MM.1S (cell line): ENCODE measurements at regions not wholly inside any gene's neighbourhood (a gene's known extent, or its start where the extent isn't known, plus 50 kb on each side); places are given as distances from the start of the nearest gene placed in this dataset.

Experiments
- DNase-seq: peaks from one replicate; pipeline ENCODE4 v3.0.0-alpha.2; 2015
- H2AFZ ChIP-seq: fragments of 300-600 bp; sonication (generic); 2 replicates; pipeline ENCODE4 v1.6.0; 2016; ENCODE audit warnings: antibody characterized with exemption, low read length
- H3F3A ChIP-seq: fragments of 300-600 bp; sonication (generic); 2 replicates; pipeline ENCODE4 v1.6.1; 2016; ENCODE audit warnings: mild to moderate bottlenecking, antibody characterized with exemption, low read length, moderate library complexity, mixed read lengths; ENCODE audit not compliant: insufficient read depth
- H3K27ac ChIP-seq: fragments of 300-600 bp; sonication (generic); 2 replicates; pipeline ENCODE4 v1.5.1; 2016; ENCODE audit warnings: mild to moderate bottlenecking, low read length
- H3K27me3 ChIP-seq: fragments of 300-600 bp; sonication (generic); replicated peaks from 2 replicates; pipeline ENCODE4 v1.6.0; 2016; ENCODE audit warnings: low read length; ENCODE audit not compliant: insufficient read depth
- H3K36me3 ChIP-seq: fragments of 300-600 bp; sonication (generic); replicated peaks from 2 replicates; pipeline ENCODE4 v1.6.1; 2016; ENCODE audit warnings: mild to moderate bottlenecking, low read length, mixed read lengths; ENCODE audit not compliant: insufficient read depth
- H3K4me1 ChIP-seq: fragments of 300-600 bp; sonication (generic); 2 replicates; pipeline ENCODE4 v1.6.1; 2016; ENCODE audit warnings: low read length, mixed read lengths
- H3K4me2 ChIP-seq: fragments of 300-600 bp; sonication (generic); 2 replicates; pipeline ENCODE4 v1.6.0; 2016; ENCODE audit warnings: low read depth, low read length
- H3K4me3 ChIP-seq: fragments of 300-600 bp; sonication (generic); 2 replicates; pipeline ENCODE4 v1.5.1; 2016; ENCODE audit warnings: low read length, mixed read lengths
- H3K79me2 ChIP-seq: fragments of 300-600 bp; sonication (generic); 2 replicates; pipeline ENCODE4 v1.6.1; 2016; ENCODE audit warnings: mixed run types, low read length, mixed read lengths
- H3K9ac ChIP-seq: fragments of 300-600 bp; sonication (generic); 2 replicates; pipeline ENCODE4 v1.6.1; 2016; ENCODE audit warnings: low read length, mixed read lengths
- H3K9me2 ChIP-seq: fragments of 300-600 bp; sonication (generic); replicated peaks from 2 replicates; pipeline ENCODE4 v1.6.1; 2016; ENCODE audit warnings: mild to moderate bottlenecking, low read length, mixed read lengths; ENCODE audit not compliant: insufficient read depth
- H3K9me3 ChIP-seq: fragments of 300-600 bp; sonication (generic); replicated peaks from 2 replicates; pipeline ENCODE4 v1.6.1; 2016; ENCODE audit warnings: mild to moderate bottlenecking, low read length, mixed read lengths; ENCODE audit not compliant: insufficient read depth
- H4K20me1 ChIP-seq: fragments of 300-600 bp; sonication (generic); 2 replicates; pipeline ENCODE4 v1.6.1; 2016; ENCODE audit warnings: mild to moderate bottlenecking, low read length, moderate library complexity, mixed read lengths; ENCODE audit not compliant: insufficient read depth
- EZH2 ChIP-seq: fragments of 300-600 bp; sonication (generic); optimal IDR thresholded peaks from 2 replicates; pipeline ENCODE3; 2017; ENCODE audit warnings: low read depth, mild to moderate bottlenecking, antibody characterized with exemption, low read length, mixed read lengths
- EZH2phosphoT487 ChIP-seq: fragments of 300-600 bp; sonication (generic); IDR thresholded peaks from 2 replicates; pipeline ENCODE4 v1.6.1; 2018; ENCODE audit warnings: antibody characterized with exemption, low read length
- TF ChIP-seq, protein P1 (sequence below): fragments of 300-600 bp; sonication (generic); IDR thresholded peaks from 2 replicates; pipeline ENCODE4 v1.5.1; 2016; ENCODE audit warnings: antibody characterized with exemption, low read length, mixed read lengths

DNA sequence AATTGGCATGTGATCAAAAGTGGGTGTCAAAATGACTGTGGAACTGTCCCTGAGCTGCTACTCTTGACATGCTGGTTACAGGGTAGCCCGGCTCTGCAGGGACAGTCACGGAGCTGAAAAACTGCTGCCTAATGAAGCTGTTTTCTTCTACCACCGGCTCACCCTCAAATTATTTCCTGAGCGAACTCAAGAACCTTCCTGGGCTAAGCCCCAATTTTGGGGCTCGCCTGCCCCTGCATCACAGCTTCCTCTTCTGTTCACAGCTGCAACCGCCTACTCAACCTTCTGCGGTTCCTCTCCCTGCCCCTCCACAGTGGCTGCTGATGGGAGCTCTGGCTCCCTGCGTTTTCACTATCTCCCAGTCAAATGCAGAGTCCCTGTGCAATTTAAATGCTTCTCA is 110.8 kb upstream of the MLN start:
- no peaks in the 10 kb centered on the region for H3F3A ChIP-seq
- no peak for DNase-seq
- no peaks in the 10 kb centered on the region for H3K9me3 ChIP-seq
- no peaks in the 10 kb centered on the region for H3K9me2 ChIP-seq
- H4K20me1 ChIP-seq, result no peaks in the 10 kb centered on the region
- H3K27ac ChIP-seq, result no peak overlapping the region
- no peak overlapping the region for H3K4me3 ChIP-seq
- H3K4me2 ChIP-seq, result no peak overlapping the region
- H2AFZ ChIP-seq, result no peak overlapping the region
- H3K27me3 ChIP-seq, result peaks cover 34% of the 10 kb centered on the region; the same call in 1 of the 2 replicates
- no peak overlapping the region for H3K9ac ChIP-seq
- TF ChIP-seq EZH2 (no peak), EZH2phosphoT487 (no peak)
- TF ChIP-seq, protein P1, sequence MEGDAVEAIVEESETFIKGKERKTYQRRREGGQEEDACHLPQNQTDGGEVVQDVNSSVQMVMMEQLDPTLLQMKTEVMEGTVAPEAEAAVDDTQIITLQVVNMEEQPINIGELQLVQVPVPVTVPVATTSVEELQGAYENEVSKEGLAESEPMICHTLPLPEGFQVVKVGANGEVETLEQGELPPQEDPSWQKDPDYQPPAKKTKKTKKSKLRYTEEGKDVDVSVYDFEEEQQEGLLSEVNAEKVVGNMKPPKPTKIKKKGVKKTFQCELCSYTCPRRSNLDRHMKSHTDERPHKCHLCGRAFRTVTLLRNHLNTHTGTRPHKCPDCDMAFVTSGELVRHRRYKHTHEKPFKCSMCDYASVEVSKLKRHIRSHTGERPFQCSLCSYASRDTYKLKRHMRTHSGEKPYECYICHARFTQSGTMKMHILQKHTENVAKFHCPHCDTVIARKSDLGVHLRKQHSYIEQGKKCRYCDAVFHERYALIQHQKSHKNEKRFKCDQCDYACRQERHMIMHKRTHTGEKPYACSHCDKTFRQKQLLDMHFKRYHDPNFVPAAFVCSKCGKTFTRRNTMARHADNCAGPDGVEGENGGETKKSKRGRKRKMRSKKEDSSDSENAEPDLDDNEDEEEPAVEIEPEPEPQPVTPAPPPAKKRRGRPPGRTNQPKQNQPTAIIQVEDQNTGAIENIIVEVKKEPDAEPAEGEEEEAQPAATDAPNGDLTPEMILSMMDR, result no peak
- no peaks in the 10 kb centered on the region for H3K4me1 ChIP-seq
- no peaks in the 10 kb centered on the region for H3K36me3 ChIP-seq
- no peaks in the 10 kb centered on the region for H3K79me2 ChIP-seq

DNA sequence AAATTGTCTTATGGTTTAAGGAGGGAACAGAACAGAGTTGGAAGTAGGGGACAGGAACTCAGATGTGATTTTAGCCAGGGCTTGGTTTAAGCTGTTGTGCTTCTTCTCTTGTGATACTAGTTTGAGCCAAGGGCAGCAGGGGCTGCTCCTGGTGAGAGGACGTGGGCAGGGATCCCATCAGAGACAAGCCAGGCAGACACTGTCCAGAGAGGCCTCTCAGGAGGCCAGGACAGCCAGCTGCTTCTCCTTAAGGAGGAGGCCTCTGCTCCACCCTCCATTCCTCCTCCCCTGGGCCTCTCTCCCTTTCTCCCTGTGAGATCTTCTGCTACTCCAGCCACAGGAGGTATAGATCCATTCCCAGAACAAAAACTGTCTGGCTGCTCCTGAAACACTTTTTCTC is 108.4 kb upstream of the MLN start:
- no peaks in the 10 kb centered on the region for H3K4me1 ChIP-seq
- no peaks in the 10 kb centered on the region for H3K9me3 ChIP-seq
- H3K9me2 ChIP-seq, result no peaks in the 10 kb centered on the region
- no peaks in the 10 kb centered on the region for H4K20me1 ChIP-seq
- DNase-seq, result no peak
- H3K9ac ChIP-seq, result no peak overlapping the region
- H3K79me2 ChIP-seq, result no peaks in the 10 kb centered on the region
- H3K27ac ChIP-seq, result no peak overlapping the region
- H3K36me3 ChIP-seq, result no peaks in the 10 kb centered on the region
- peaks cover 22% of the 10 kb centered on the region; the same call in 1 of the 2 replicates for H3K27me3 ChIP-seq
- H3F3A ChIP-seq, result no peaks in the 10 kb centered on the region
- H3K4me2 ChIP-seq, result no peak overlapping the region
- H2AFZ ChIP-seq, result no peak overlapping the region
- TF ChIP-seq EZH2 (no peak), EZH2phosphoT487 (no peak)
- TF ChIP-seq, protein P1, result no peak
- H3K4me3 ChIP-seq, result no peak overlapping the region

DNA sequence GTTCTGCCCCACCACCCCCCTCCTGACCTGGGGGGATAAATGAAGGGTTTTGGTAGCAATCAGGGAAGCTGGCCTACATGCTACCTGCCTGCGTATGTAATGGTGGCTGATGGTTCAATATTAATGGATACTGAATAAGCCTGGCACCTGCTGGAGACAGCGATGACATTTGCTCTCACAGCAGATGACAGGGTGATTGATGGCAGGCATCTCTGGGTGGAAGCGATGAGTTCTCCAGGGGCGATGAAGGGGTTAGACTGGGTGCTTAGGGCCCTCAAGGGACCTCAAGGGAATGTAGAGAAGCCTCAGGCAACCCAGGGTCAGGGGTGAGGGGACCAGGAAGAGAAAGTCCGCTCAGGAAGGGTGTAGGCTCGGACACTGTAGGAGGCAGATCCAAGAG is 107.7 kb upstream of the MLN start:
- Histone ChIP-seq H3K4me3 (no peak overlapping the region), H3K27me3 (peaks cover 21% of the 10 kb centered on the region; the same call in 1 of the 2 replicates), H4K20me1 (no peaks in the 10 kb centered on the region), H3K4me2 (no peak overlapping the region), H3K36me3 (no peaks in the 10 kb centered on the region), H3K4me1 (no peaks in the 10 kb centered on the region), H3F3A (no peaks in the 10 kb centered on the region), H3K79me2 (no peaks in the 10 kb centered on the region), H3K9me3 (no peaks in the 10 kb centered on the region), H3K27ac (no peak overlapping the region), H3K9ac (no peak overlapping the region), H3K9me2 (no peaks in the 10 kb centered on the region), H2AFZ (no peak overlapping the region)
- no peak for DNase-seq
- TF ChIP-seq EZH2 (no peak), EZH2phosphoT487 (no peak)
- TF ChIP-seq, protein P1, result no peak
